ENCODE measurements at regions not wholly inside any gene's neighbourhood (a gene's known extent, or its start where the extent isn't known, plus 50 kb on each side); places are given as distances from the start of the nearest gene placed in this dataset.
"Not testable (repeated sequence)": the region's sequence is repeated elsewhere in the genome, so short reads cannot be mapped to it uniquely, and the experiment has no call there.

GRCh38 chr14:55855751-55856150, 262.5 kb upstream of the PELI2 start:
- Histone ChIP-seq H3K27ac (ENCODE audit: low read depth in 2 of 2, low read length in 2 of 2) (no peak overlapping the region), H3K4me1 (ENCODE audit: control insufficient read depth in 2 of 2, insufficient read depth in 2 of 2, low read length in 2 of 2) (no peaks in the 10 kb centered on the region), H3K9me3 (ENCODE audit: control insufficient read depth in 2 of 2, low read length in 2 of 2) (no peaks in the 10 kb centered on the region), H3K9ac (ENCODE audit: low read depth in 1 of 2, low read length in 2 of 2) (no peak overlapping the region), H3K4me3 (ENCODE audit: low read length in 2 of 2) (no peak overlapping the region), H3K36me3 (ENCODE audit: control insufficient read depth in 2 of 2, insufficient read depth in 2 of 2, low read length in 2 of 2) (no peaks in the 10 kb centered on the region), H3K27me3 (ENCODE audit: control insufficient read depth in 2 of 2, insufficient read depth in 2 of 2, low read length in 2 of 2) (no peaks in the 10 kb centered on the region)

- Histone ChIP-seq H3K9me3 (ENCODE audit: control insufficient read depth in 2 of 2, low read length in 2 of 2) (no peaks in the 10 kb centered on the region), H3K27ac (ENCODE audit: low read depth in 2 of 2, low read length in 2 of 2) (no peak overlapping the region), H3K36me3 (ENCODE audit: control insufficient read depth in 2 of 2, insufficient read depth in 2 of 2, low read length in 2 of 2) (no peaks in the 10 kb centered on the region), H3K27me3 (ENCODE audit: control insufficient read depth in 2 of 2, insufficient read depth in 2 of 2, low read length in 2 of 2) (no peaks in the 10 kb centered on the region), H3K9ac (ENCODE audit: low read depth in 1 of 2, low read length in 2 of 2) (no peak overlapping the region), H3K4me3 (ENCODE audit: low read length in 2 of 2) (no peak overlapping the region), H3K4me1 (ENCODE audit: control insufficient read depth in 2 of 2, insufficient read depth in 2 of 2, low read length in 2 of 2) (no peaks in the 10 kb centered on the region)
Observed at GRCh38 chr14:55858604-55859003, 259.6 kb upstream of the PELI2 start.

DNA sequence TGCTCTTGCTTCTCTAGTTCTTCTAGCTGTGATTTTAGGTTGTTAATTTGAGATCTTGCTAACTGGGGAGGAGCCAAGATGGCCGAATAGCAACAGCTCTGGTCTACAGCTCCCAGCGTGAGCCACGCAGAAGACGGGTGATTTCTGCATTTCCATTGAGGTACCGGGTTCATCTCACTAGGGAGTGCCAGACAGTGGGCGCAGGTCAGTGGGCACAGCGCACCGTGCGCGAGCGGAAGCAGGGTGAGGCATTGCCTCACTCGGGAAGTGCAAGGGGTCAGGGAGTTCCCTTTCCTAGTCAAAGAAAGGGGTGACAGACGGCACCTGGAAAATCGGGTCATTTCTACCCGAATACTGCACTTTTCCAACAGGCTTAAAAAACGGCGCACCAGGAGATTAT, 256.6 kb upstream of the PELI2 start:
- not testable (repeated sequence) for H3K9me3 ChIP-seq (ENCODE audit: control insufficient read depth in 2 of 2, low read length in 2 of 2); H3K4me1 ChIP-seq (ENCODE audit: control insufficient read depth in 2 of 2, insufficient read depth in 2 of 2, low read length in 2 of 2); H3K27ac ChIP-seq (ENCODE audit: low read depth in 2 of 2, low read length in 2 of 2); H3K36me3 ChIP-seq (ENCODE audit: control insufficient read depth in 2 of 2, insufficient read depth in 2 of 2, low read length in 2 of 2); H3K27me3 ChIP-seq (ENCODE audit: control insufficient read depth in 2 of 2, insufficient read depth in 2 of 2, low read length in 2 of 2); H3K9ac ChIP-seq (ENCODE audit: low read depth in 1 of 2, low read length in 2 of 2); H3K4me3 ChIP-seq (ENCODE audit: low read length in 2 of 2)

GRCh38 chr14:55864890-55865655, 253.1 kb upstream of the PELI2 start:
- no peak overlapping the region for H3K4me3 ChIP-seq (ENCODE audit: low read length in 2 of 2)

DNA sequence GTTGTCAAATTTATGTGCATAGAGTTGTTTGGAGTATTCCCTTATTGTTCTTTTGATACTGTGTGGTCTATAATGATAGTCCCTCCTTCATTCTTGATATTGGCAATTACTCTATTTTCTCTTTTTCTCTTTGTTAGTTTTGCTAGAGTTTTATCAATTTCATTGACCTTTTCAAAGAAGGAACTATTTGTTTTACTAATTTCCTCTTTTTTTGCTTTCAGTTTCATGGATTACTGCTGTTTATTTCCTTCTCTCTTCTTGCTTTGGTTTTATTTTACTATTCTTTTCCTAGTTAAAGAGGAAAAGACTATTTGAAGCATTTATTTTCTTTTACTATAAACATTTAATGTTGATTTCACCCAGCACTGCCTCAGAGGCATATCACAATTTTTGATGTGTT, 250.9 kb upstream of the PELI2 start:
- H3K27me3 ChIP-seq (ENCODE audit: control insufficient read depth in 2 of 2, insufficient read depth in 2 of 2, low read length in 2 of 2): no peaks in the 10 kb centered on the region
- no peaks in the 10 kb centered on the region for H3K36me3 ChIP-seq (ENCODE audit: control insufficient read depth in 2 of 2, insufficient read depth in 2 of 2, low read length in 2 of 2)
- H3K4me3 ChIP-seq (ENCODE audit: low read length in 2 of 2): no peak overlapping the region
- H3K9me3 ChIP-seq (ENCODE audit: control insufficient read depth in 2 of 2, low read length in 2 of 2): no peaks in the 10 kb centered on the region
- no peak overlapping the region for H3K27ac ChIP-seq (ENCODE audit: low read depth in 2 of 2, low read length in 2 of 2)
- H3K4me1 ChIP-seq (ENCODE audit: control insufficient read depth in 2 of 2, insufficient read depth in 2 of 2, low read length in 2 of 2): peaks cover 0 to 4% of the 10 kb centered on the region in 2 donors
- H3K9ac ChIP-seq (ENCODE audit: low read depth in 1 of 2, low read length in 2 of 2): no peak overlapping the region

More at GRCh38 chr14:55864890-55865655, 253.1 kb upstream of the PELI2 start:
- H3K9ac ChIP-seq (ENCODE audit: low read depth in 1 of 2, low read length in 2 of 2): no peak overlapping the region
- no peaks in the 10 kb centered on the region for H3K9me3 ChIP-seq (ENCODE audit: control insufficient read depth in 2 of 2, low read length in 2 of 2)
- H3K27me3 ChIP-seq (ENCODE audit: control insufficient read depth in 2 of 2, insufficient read depth in 2 of 2, low read length in 2 of 2): no peaks in the 10 kb centered on the region
- H3K36me3 ChIP-seq (ENCODE audit: control insufficient read depth in 2 of 2, insufficient read depth in 2 of 2, low read length in 2 of 2): no peaks in the 10 kb centered on the region
- H3K27ac ChIP-seq (ENCODE audit: low read depth in 2 of 2, low read length in 2 of 2): no peak overlapping the region
- peaks cover 0 to 4% of the 10 kb centered on the region in 2 donors for H3K4me1 ChIP-seq (ENCODE audit: control insufficient read depth in 2 of 2, insufficient read depth in 2 of 2, low read length in 2 of 2)

DNA sequence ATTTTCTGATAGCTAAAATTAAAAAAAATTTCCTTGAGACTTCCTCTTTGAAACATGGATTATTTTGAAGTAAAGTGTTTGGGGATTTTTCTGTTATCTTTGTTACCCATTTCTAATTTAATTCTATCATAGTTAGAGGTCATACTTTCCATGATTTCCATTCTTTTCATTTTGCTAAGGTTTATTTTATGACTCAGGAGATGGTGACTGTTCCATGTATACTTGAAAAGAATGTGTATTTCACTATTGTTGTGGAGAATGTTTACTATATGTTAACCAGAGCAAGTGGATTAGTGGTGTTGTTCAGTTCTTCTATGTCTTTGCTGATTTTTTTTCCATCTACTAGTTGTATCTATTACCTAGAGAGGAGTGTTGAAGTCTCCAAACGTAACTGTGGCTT, 250.5 kb upstream of the PELI2 start:
- H3K36me3 ChIP-seq (ENCODE audit: control insufficient read depth in 2 of 2, insufficient read depth in 2 of 2, low read length in 2 of 2): no peaks in the 10 kb centered on the region
- H3K9me3 ChIP-seq (ENCODE audit: control insufficient read depth in 2 of 2, low read length in 2 of 2): no peaks in the 10 kb centered on the region
- no peak overlapping the region for H3K4me3 ChIP-seq (ENCODE audit: low read length in 2 of 2)
- H3K27me3 ChIP-seq (ENCODE audit: control insufficient read depth in 2 of 2, insufficient read depth in 2 of 2, low read length in 2 of 2): no peaks in the 10 kb centered on the region
- no peak overlapping the region for H3K27ac ChIP-seq (ENCODE audit: low read depth in 2 of 2, low read length in 2 of 2)
- H3K4me1 ChIP-seq (ENCODE audit: control insufficient read depth in 2 of 2, insufficient read depth in 2 of 2, low read length in 2 of 2): peaks cover 0 to 4% of the 10 kb centered on the region in 2 donors
- no peak overlapping the region for H3K9ac ChIP-seq (ENCODE audit: low read depth in 1 of 2, low read length in 2 of 2)

DNA sequence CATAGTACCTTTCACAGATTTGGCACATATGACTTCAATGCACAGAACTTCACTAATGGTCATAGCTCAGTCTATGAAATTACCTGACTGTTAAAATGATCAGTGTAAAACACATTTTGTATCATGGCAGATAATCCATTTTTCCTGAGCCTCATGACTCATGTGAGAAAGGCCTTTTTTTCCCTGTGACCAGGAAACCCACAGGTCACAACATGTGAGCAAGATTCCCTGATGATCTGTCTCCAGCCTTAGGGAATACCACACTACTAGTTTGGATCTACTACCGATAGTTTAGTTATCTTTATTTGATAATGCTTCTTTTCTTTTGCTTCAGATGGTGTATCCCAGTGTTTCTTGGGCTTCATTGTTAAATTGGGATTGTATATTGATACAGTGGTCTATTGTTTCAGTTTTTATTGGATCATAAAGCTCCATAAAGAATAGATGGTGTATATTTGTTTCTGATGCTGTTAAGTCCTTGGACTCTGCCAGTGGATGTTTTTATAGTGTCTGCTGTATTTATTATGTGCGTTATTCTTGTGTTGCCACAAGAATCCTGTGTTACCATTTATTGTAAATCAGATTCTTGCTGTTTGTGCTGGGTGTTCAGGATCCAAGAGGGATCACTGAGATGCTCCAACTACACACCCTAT, 248.7 kb upstream of the PELI2 start:
- H3K4me3 ChIP-seq (ENCODE audit: low read length in 2 of 2): no peak overlapping the region
- no peak overlapping the region for H3K27ac ChIP-seq (ENCODE audit: low read depth in 2 of 2, low read length in 2 of 2)
- no peaks in the 10 kb centered on the region for H3K27me3 ChIP-seq (ENCODE audit: control insufficient read depth in 2 of 2, insufficient read depth in 2 of 2, low read length in 2 of 2)
- no peaks in the 10 kb centered on the region for H3K36me3 ChIP-seq (ENCODE audit: control insufficient read depth in 2 of 2, insufficient read depth in 2 of 2, low read length in 2 of 2)
- H3K4me1 ChIP-seq (ENCODE audit: control insufficient read depth in 2 of 2, insufficient read depth in 2 of 2, low read length in 2 of 2): peaks cover 0 to 4% of the 10 kb centered on the region in 2 donors
- no peak overlapping the region for H3K9ac ChIP-seq (ENCODE audit: low read depth in 1 of 2, low read length in 2 of 2)
- no peaks in the 10 kb centered on the region for H3K9me3 ChIP-seq (ENCODE audit: control insufficient read depth in 2 of 2, low read length in 2 of 2)

DNA sequence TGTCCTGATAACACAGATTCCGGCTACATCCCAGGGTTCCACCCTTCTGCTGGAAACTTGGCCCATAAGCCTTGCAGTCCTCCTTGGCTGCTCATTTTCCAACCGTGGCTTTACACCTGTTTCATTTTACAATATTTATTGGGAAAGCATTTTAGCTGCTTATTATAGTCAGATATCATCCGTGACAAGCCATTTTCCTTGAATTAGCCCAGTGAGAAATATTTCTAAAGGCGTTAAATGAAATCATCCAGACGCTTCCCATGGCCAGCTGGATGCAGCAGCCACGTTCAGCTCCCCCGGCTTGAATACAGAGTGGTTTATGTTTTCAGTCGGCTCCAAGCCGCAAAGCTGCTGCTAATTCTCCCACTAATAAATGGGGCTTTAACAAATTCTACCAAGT, 245.0 kb upstream of the PELI2 start:
- Histone ChIP-seq H3K9ac (ENCODE audit: low read depth in 1 of 2, low read length in 2 of 2) (no peak overlapping the region), H3K27ac (ENCODE audit: low read depth in 2 of 2, low read length in 2 of 2) (no peak overlapping the region), H3K4me1 (ENCODE audit: control insufficient read depth in 2 of 2, insufficient read depth in 2 of 2, low read length in 2 of 2) (peaks cover 0 to 4% of the 10 kb centered on the region in 2 donors), H3K9me3 (ENCODE audit: control insufficient read depth in 2 of 2, low read length in 2 of 2) (no peaks in the 10 kb centered on the region), H3K36me3 (ENCODE audit: control insufficient read depth in 2 of 2, insufficient read depth in 2 of 2, low read length in 2 of 2) (no peaks in the 10 kb centered on the region), H3K27me3 (ENCODE audit: control insufficient read depth in 2 of 2, insufficient read depth in 2 of 2, low read length in 2 of 2) (no peaks in the 10 kb centered on the region), H3K4me3 (ENCODE audit: low read length in 2 of 2) (no peak overlapping the region)

DNA sequence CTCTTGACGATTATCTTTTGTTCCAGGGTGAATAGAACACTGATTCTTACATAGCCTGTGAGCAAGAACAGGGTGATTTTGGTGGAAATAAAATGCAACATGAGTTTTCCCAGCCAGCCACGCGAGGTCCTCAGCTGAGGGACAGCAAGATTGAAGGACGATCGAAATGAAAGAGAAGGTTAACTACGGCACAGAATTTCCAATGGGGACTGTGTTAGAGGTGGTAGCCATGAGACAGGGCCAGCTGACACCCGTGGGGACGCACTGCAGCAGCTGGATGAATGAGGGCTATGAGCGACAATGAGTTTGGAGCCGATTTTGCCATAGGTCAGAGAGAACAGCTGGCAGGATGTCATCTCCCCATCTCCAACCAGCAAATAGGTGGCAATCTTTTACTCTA, 243.4 kb upstream of the PELI2 start:
- Histone ChIP-seq H3K9me3 (ENCODE audit: control insufficient read depth in 2 of 2, low read length in 2 of 2) (no peaks in the 10 kb centered on the region), H3K27ac (ENCODE audit: low read depth in 2 of 2, low read length in 2 of 2) (no peak overlapping the region), H3K4me3 (ENCODE audit: low read length in 2 of 2) (no peak overlapping the region), H3K27me3 (ENCODE audit: control insufficient read depth in 2 of 2, insufficient read depth in 2 of 2, low read length in 2 of 2) (no peaks in the 10 kb centered on the region), H3K36me3 (ENCODE audit: control insufficient read depth in 2 of 2, insufficient read depth in 2 of 2, low read length in 2 of 2) (no peaks in the 10 kb centered on the region), H3K9ac (ENCODE audit: low read depth in 1 of 2, low read length in 2 of 2) (no peak overlapping the region), H3K4me1 (ENCODE audit: control insufficient read depth in 2 of 2, insufficient read depth in 2 of 2, low read length in 2 of 2) (no peaks in the 10 kb centered on the region)

- H3K9ac ChIP-seq (ENCODE audit: low read depth in 1 of 2, low read length in 2 of 2): no peak overlapping the region
- no peak overlapping the region for H3K27ac ChIP-seq (ENCODE audit: low read depth in 2 of 2, low read length in 2 of 2)
- no peaks in the 10 kb centered on the region for H3K27me3 ChIP-seq (ENCODE audit: control insufficient read depth in 2 of 2, insufficient read depth in 2 of 2, low read length in 2 of 2)
- no peaks in the 10 kb centered on the region for H3K9me3 ChIP-seq (ENCODE audit: control insufficient read depth in 2 of 2, low read length in 2 of 2)
- no peaks in the 10 kb centered on the region for H3K4me1 ChIP-seq (ENCODE audit: control insufficient read depth in 2 of 2, insufficient read depth in 2 of 2, low read length in 2 of 2)
- no peaks in the 10 kb centered on the region for H3K36me3 ChIP-seq (ENCODE audit: control insufficient read depth in 2 of 2, insufficient read depth in 2 of 2, low read length in 2 of 2)
- no peak overlapping the region for H3K4me3 ChIP-seq (ENCODE audit: low read length in 2 of 2)
Observed at GRCh38 chr14:55877942-55878341, 240.3 kb upstream of the PELI2 start.
